ENCODE measurements at regions not wholly inside any gene's neighbourhood (a gene's known extent, or its start where the extent isn't known, plus 50 kb on each side); places are given as distances from the start of the nearest gene placed in this dataset.

DNA sequence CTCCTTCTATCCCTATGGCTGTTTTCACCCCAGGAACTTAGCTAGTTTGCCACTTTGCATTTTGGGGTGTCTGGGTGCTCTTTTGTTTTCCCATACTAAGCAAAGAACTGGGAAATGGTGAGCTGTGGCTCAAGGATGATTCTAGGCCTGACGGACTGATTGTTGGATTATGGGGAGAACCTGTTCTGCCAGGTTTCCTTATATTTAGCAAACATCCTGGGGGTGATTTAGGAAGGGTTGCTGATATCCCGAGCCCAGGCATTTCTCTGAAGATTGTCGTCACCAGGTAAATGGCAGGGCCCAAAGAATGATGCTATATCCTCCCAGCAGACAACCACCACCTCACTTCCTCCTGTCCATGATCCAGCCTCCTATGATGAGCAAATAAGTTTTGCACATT lies 72.1 kb upstream of the GRB10 start:
- Histone ChIP-seq H3K36me3 (ENCODE audit: insufficient read depth) (no peaks in the 10 kb centered on the region), H3K4me3 (IDR thresholded peaks at IDR 0.05; ENCODE audit: insufficient read depth, low read depth, low read length) (no peak overlapping the region), H3K4me1 (ENCODE audit: low read depth, poor library complexity, severe bottlenecking) (no peaks in the 10 kb centered on the region), H3K79me2 (ENCODE audit: insufficient read depth, low read depth) (no peaks in the 10 kb centered on the region), H3K27ac (no peak overlapping the region), H3K9ac (no peak overlapping the region), H3K4me2 (no peak overlapping the region), H4K20me1 (ENCODE audit: insufficient read depth) (no peaks in the 10 kb centered on the region), H3K27me3 (ENCODE audit: insufficient read depth, low read depth) (no peaks in the 10 kb centered on the region), H2AFZ (ENCODE audit: low read depth) (no peak overlapping the region)
- TF ChIP-seq, protein P1, sequence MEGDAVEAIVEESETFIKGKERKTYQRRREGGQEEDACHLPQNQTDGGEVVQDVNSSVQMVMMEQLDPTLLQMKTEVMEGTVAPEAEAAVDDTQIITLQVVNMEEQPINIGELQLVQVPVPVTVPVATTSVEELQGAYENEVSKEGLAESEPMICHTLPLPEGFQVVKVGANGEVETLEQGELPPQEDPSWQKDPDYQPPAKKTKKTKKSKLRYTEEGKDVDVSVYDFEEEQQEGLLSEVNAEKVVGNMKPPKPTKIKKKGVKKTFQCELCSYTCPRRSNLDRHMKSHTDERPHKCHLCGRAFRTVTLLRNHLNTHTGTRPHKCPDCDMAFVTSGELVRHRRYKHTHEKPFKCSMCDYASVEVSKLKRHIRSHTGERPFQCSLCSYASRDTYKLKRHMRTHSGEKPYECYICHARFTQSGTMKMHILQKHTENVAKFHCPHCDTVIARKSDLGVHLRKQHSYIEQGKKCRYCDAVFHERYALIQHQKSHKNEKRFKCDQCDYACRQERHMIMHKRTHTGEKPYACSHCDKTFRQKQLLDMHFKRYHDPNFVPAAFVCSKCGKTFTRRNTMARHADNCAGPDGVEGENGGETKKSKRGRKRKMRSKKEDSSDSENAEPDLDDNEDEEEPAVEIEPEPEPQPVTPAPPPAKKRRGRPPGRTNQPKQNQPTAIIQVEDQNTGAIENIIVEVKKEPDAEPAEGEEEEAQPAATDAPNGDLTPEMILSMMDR (conservative IDR thresholded peaks at IDR 0.05; ENCODE audit: low read depth, low read length), result no peak

GRCh38 chr7:50854247-50854646 lies 71.6 kb upstream of the GRB10 start:
- Histone ChIP-seq H3K79me2 (ENCODE audit: insufficient read depth, low read depth) (no peaks in the 10 kb centered on the region), H3K4me2 (no peak overlapping the region), H3K36me3 (ENCODE audit: insufficient read depth) (no peaks in the 10 kb centered on the region), H3K4me3 (IDR thresholded peaks at IDR 0.05; ENCODE audit: insufficient read depth, low read depth, low read length) (no peak overlapping the region), H2AFZ (ENCODE audit: low read depth) (no peak overlapping the region), H4K20me1 (ENCODE audit: insufficient read depth) (no peaks in the 10 kb centered on the region), H3K4me1 (ENCODE audit: low read depth, poor library complexity, severe bottlenecking) (no peaks in the 10 kb centered on the region), H3K27me3 (ENCODE audit: insufficient read depth, low read depth) (no peaks in the 10 kb centered on the region), H3K9ac (no peak overlapping the region), H3K27ac (no peak overlapping the region)
- TF ChIP-seq, protein P1 (conservative IDR thresholded peaks at IDR 0.05; ENCODE audit: low read depth, low read length), result no peak

- no peak overlapping the region for H2AFZ ChIP-seq (ENCODE audit: low read depth)
- H3K9ac ChIP-seq, result no peak overlapping the region
- no peaks in the 10 kb centered on the region for H3K4me1 ChIP-seq (ENCODE audit: low read depth, poor library complexity, severe bottlenecking)
- no peak overlapping the region for H3K27ac ChIP-seq
- no peak overlapping the region for H3K4me2 ChIP-seq
- TF ChIP-seq, protein P1 (conservative IDR thresholded peaks at IDR 0.05; ENCODE audit: low read depth, low read length), result no peak
- H3K27me3 ChIP-seq (ENCODE audit: insufficient read depth, low read depth), result no peaks in the 10 kb centered on the region
- no peak overlapping the region for H3K4me3 ChIP-seq (IDR thresholded peaks at IDR 0.05; ENCODE audit: insufficient read depth, low read depth, low read length)
- no peaks in the 10 kb centered on the region for H3K36me3 ChIP-seq (ENCODE audit: insufficient read depth)
- no peaks in the 10 kb centered on the region for H4K20me1 ChIP-seq (ENCODE audit: insufficient read depth)
- no peaks in the 10 kb centered on the region for H3K79me2 ChIP-seq (ENCODE audit: insufficient read depth, low read depth)
Observed at GRCh38 chr7:50853311-50853710, 70.6 kb upstream of the GRB10 start.

DNA sequence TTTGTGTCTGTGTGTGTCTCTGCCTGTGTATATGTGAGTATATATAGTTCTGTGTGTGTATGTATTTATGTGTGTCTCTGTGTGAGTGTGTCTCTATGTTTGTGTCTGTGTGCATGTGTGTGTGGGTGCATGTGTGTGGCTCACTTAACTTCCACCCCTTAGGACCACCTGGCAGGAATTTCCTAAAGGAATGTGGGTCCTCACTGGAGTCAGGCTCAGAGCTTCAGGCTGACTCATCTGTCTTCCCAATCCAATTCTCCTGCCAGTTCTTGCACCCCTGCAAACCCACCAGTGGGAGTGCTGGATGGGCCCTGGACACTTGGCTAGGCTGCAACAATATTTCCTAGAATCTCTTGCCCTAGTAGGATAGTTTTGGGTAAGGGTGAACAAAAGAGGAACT lies 70.2 kb upstream of the GRB10 start:
- no peak overlapping the region for H2AFZ ChIP-seq (ENCODE audit: low read depth)
- H3K79me2 ChIP-seq (ENCODE audit: insufficient read depth, low read depth), result no peaks in the 10 kb centered on the region
- H3K4me1 ChIP-seq (ENCODE audit: low read depth, poor library complexity, severe bottlenecking), result no peaks in the 10 kb centered on the region
- H3K36me3 ChIP-seq (ENCODE audit: insufficient read depth), result no peaks in the 10 kb centered on the region
- H3K9ac ChIP-seq, result no peak overlapping the region
- TF ChIP-seq, protein P1 (conservative IDR thresholded peaks at IDR 0.05; ENCODE audit: low read depth, low read length), result no peak
- no peaks in the 10 kb centered on the region for H4K20me1 ChIP-seq (ENCODE audit: insufficient read depth)
- H3K4me2 ChIP-seq, result no peak overlapping the region
- H3K27ac ChIP-seq, result no peak overlapping the region
- no peaks in the 10 kb centered on the region for H3K27me3 ChIP-seq (ENCODE audit: insufficient read depth, low read depth)
- H3K4me3 ChIP-seq (IDR thresholded peaks at IDR 0.05; ENCODE audit: insufficient read depth, low read depth, low read length), result no peak overlapping the region
